HG03354 (cell line): ENCODE measurements at regions not wholly inside any gene's neighbourhood (a gene's known extent, or its start where the extent isn't known, plus 50 kb on each side); places are given as distances from the start of the nearest gene placed in this dataset.
"Not testable (repeated sequence)": the region's sequence is repeated elsewhere in the genome, so short reads cannot be mapped to it uniquely, and the experiment has no call there.

Source experiments
- ATAC-seq: cut with Tn5 transposase; IDR thresholded peaks from one replicate; pipeline ENCODE4 v1.9.1; 2021; ENCODE audit warnings: mild to moderate bottlenecking; ENCODE audit not compliant: unreplicated experiment, poor library complexity, severe bottlenecking

DNA sequence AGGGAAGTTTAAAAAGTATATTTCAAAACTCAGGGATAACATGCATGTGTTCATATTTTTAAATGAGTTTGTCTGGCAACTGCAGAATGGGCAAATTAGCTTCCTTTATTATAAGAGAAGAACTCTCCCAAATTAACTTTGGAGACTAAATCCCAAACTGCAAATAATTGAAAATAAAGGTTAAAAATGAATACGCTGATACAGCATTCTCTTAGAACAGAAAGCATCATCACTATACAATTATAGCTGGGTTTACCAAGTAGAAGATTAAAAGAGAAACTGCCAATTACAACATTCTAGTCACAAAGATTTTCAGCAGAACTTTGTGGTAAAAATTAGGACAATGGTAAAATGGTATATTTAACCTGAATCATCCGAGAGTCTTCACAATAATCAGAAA lies 73.3 kb downstream of the OLFM4 start:
- no peak for ATAC-seq

DNA sequence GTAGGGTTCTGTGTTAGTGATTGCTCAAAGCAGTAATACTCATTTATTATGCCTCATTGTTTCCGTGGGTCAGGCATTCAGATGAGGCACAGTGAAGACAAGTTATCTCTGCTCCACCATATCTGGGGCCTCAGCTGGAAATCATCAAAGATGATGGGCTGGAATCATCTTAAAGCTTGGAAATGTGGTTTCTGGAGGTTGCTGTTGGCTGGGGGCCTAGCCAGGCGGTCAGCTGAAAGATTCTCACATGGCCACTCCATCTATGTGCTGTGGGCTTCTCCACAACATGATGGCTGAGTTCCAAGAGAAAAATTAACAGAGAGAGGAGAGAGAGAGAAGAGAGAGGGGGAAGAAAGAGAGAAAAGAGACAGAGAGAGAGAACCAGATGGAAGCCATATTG lies 75.5 kb downstream of the OLFM4 start:
- no peak for ATAC-seq

DNA sequence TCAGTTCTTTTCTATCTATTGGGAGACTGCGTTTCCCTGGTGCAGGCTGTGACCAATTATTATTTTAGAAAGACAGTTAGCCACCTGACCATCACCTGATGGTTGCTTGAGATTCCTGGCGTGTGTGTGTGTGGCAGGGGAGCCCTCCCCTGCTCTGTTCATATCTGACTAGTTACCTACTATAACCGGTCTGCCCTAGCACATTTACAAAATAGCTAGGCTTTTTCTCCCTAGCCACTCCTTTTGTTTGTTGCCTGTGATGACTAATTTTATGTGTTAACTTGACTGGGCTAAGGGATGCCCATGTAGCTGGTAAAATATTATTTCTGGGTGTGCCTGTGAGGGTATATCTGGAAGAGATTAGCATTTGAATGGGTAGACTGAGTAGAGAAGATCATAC lies 76.9 kb downstream of the OLFM4 start:
- no peak for ATAC-seq

DNA sequence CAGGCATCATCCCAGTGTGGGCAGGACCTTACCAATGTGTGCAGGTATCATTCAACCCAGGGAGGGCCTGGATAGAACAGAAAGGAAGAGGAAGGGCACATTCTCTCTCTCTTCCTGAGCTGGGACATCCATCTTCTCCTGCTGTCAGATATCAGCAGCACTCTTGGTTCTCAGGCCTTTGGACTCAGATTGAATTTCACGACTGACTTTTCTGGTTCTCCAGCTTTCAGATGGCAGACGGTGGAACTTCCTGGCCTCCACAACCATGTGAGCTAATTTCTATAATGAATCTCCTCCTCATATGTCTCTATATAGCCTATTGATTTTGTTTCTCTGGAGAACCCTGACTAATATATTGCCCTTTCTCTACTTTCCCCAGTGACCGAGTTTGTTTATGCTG lies 77.3 kb downstream of the OLFM4 start:
- ATAC-seq, result no peak

DNA sequence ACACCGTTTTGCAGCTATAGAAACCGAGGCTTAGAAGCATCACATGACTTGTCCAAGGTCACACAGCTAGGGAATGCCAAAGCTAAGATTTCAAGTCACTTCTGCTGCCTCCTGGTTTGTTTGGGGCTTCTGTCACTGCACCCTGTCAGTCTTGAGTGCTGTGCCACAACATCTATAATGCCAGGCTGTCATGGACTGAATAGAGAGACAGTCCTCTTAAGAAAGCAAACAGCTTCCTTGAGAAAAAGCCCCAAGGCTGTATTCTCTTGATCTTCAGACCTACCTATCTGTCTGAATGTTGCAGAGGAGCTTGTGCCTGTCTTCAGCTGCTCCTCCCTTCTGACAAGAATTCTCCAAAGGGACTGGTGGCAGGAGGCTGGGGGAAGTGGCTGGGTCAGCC lies 81.6 kb downstream of the OLFM4 start:
- no peak for ATAC-seq

DNA sequence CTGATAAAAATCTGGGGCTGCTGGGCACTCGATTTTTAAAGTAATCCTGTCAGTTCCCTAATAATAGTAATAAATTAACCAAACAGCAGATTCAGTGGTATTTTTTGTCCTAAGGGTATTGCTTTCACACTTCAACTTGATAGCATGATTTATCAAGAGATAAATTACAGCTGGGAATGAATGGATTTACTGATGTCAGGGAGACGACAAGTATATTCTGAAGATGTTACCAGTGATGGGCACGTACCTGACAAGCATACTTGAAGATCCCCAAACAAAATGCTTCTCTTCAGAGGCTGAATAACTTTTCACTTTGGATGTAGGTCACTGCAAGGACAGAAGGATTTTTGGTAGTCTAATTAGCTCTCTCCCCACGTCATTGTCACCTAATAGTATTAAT lies 82.0 kb downstream of the OLFM4 start:
- ATAC-seq, result no peak

DNA sequence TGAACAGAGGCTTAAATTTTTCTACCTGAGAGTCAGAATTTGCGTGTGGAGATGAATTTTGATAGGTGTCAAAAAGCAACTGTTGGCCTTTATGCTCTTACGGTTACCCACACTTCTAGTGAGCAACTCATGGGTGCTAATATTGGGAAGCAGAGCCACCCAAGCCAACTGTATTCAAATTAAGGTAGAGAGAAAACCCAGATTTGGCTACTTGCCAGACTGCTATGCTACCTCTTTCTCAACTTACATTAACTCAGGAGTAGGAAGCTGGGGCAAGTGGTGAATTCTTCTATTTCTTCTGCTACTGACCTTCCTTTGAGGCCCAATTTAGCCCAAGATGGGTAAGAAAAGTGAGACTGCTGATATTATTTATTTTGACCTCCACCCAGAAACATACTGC lies 83.9 kb downstream of the OLFM4 start:
- ATAC-seq, result no peak

DNA sequence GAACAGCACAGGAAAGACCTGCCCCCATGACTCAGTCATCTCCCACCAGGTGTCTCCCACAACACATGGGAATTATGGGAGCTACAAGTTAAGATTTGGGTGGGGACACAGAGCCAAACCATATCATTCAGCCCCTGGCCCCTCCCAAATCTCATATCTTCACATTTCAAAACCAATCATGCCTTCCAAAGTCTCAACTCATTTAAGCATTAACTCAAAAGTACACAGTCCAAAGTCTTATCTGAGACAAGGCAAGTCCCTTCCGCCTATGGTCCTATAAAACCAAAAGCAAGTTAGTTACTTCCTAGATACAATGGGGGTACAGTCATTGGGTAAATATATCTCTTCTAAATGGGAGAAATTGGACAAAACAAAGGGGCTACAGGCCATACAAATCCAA lies 88.4 kb downstream of the OLFM4 start:
- ATAC-seq, result not testable (repeated sequence)

DNA sequence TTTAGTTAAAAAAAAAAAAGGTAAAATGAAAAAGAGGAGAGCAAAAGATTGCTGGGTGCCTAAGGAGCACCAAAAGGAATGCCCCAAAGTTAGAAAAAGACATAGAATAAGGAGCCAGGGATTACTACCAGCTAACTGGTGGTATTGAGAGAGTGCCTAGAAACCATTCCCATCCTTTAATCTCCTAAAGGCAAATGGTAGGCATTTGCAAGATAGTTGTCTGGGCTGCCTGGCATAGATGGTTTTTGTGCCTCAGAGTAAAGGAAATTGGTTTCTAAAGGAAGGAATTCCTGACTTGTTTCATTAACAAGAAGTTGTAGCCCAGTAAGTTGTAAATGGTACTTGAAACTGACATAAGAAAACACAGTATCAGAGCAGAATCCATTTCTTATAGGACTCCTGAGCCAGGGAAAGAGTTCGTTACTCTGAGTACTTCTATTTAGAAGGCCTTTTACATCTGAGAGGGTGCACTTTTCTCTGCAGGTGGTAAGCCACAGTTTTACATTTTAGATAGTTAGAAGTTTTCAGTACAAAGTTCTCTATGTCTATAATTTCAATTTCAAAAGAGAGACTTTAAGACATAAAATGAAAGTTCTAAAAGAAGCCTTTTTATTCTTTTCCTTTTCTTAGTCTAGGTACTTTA lies 92.6 kb downstream of the OLFM4 start:
- ATAC-seq, result no peak

DNA sequence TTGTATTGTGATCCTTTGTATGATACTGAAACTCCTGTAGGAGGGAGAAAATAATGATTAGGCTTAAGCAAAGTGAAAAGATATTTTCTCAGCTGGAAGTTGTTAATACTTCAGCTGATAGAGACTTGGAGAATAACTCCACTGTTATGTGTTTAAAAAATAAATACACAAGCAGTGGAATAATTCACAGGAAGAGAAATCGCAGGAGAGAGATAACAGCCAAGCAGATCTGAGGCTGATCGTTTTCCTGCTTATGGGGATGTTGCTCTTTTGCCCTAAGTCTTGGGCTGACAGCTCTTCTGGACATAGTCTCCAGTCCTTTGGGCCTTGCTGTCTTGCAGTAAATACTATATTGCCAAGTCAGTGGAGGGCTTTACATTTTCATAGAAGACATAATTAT lies 93.3 kb downstream of the OLFM4 start:
- no peak for ATAC-seq

DNA sequence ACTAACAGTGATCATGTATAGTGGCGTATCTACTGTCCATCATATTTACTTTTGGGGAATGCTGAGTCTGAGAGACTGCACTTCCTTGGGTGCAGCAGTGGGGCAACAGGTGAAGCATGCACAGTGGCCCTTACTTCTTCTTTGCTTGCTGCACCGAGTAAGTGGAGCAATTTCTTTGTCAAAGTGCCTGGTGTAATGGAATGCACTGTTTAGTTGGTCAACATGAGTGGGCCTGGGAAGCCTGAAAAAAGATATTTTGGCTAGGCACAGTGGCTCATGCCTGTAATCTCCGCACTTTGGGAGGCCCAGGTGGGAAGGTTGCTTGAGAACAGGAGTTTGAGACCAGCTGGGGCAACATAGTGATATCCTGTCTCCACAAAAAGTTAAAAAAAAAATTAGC lies 94.9 kb downstream of the OLFM4 start:
- no peak for ATAC-seq

DNA sequence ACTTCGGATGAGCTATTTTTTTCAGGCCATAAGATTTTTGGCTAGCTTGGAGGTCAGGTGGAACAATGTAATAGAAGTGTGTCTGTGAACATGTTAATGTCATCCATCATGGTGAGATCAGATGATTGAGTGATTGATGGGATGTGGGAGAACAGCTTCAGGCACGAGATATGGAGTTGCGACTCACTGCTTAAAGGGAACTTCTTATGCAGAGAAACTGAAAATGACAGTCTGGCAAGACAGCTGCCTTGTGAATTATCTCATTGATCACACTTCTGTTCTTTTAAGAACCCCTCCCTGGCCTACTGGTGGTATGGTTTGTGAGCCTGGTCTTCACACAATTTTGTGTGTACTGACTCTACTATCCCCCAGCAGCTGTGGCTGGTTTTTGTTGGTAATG lies 96.0 kb downstream of the OLFM4 start:
- no peak for ATAC-seq

DNA sequence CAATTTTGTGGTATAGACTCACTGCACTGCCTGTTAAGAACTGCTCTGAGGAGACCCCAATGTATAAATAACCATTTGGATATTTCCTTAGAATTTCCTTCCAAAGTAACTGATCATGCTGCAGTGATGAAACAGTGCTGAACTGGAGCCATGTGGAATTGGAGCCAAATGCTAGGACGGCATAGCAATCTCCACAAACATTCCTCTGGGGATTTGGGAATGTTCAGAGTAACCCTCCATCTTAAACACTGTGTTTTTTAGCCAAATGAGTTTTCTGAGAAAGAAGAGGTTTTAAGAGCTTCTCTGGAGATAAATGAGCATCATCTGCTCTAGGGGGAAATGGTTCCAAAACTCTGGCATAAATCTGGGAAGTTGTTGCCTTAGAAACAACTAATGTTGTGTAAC lies 98.2 kb downstream of the OLFM4 start:
- no peak for ATAC-seq

DNA sequence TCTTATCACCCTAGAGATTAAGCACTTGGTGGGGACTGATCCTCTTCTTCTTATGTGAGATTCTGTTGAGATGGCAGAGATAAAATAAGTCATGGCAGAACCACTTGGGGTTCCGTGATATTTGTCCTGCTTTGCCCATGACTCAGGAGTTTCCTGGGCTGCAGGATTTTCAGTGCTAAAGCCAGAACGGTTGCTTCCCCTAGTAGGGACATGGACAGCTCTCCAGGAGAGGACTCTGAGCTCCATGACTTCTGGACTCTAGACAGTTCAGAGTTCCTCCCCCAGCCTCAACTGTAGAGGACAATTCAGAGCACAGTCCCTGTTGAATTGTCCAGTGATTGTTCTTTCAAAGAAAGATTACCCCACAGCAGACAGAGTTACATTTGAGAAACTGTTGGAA lies 98.8 kb downstream of the OLFM4 start:
- no peak for ATAC-seq

DNA sequence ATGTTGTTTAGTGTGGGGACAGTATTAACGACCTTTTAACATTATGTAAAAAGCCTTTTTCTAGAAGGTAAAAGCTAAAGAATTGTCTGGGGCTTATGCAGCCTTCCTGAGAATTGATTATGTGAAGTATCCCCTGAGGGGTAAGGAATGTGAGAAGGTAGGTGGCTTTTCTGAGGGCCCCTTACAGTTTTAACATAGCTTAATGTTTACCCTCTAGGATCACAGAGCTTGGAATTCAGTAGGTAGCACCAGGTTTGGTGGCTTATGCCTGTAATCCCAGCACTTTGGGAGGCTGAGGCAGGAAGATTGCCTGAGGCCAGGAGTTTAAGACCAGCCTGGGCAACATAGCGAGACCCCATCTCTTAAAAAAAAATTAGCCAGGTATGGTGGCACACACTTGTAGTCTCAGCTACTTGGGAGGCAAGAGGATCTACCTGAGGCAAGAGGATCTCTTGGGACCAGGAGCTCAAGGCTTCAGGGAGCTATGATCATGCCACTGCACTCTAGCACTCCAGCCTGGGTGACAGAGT lies 101.3 kb downstream of the OLFM4 start:
- ATAC-seq, result no peak

DNA sequence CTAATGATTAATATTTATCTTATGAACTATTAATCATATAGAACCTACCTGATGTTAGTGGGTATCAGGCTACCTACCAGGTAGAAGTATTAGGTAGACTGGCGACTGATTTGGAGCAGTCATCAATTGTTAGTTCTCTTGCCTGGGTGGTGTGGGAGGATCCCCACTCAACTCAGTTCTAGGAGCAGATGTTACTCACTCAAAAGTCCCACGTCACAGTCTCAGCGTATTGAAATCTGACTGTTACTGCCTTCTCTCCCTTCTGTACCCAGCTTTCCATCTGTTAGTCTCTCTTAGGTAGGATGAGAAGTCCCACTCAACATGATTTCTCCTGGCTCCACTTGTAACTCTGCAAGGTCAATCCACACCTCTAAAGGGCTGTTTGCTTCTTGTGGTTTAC lies 102.7 kb downstream of the OLFM4 start:
- no peak for ATAC-seq

DNA sequence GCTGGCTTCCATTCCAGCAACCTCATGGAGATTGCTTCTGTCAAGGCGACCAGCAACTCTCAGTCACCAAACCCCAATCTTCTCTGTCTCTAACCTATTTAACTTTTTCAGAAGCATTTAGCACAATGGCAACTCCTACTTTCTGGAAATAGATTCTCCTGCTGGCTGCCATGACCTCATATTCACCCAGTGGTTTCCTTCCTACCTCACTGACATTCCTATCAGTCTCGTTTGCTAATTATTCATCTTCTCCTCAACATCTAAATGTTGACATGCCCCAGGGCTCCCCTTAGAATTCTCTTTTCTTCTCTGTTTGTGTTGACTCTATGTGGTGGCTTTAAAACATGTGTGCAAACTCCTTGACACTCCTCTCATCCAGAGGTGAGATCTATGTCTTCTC lies 106.7 kb downstream of the OLFM4 start:
- no peak for ATAC-seq

DNA sequence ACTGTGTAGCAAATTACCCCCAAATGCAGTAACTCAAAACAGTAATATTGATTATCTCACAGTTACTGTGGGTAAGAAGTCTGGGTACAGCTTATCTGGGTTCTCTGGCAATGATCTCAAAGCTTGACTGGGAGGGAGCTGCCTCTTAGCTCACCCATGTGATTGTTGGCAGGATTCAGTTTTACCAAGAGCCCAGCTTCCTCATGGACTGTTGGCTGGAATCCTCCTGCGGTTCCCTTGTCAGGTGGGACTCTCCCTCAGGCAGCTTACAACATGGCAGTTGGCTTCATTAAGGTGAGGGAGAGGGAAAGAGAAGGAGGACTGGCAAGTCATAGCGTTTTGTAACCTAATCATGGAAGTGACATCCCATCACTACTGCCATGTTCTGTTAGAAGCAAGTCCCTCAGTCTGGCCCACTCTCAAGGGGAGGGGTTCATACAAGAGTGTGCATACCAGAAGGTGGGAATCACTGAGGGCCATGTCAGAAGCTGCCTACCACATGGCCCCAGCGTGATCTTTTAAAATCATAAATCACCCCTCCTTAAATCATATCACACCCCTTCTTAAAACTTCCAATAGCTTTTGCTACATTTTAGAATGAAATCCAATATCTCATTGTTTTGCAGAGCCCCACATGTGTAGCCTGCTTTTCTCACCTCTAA lies 108.1 kb downstream of the OLFM4 start:
- ATAC-seq, result no peak

DNA sequence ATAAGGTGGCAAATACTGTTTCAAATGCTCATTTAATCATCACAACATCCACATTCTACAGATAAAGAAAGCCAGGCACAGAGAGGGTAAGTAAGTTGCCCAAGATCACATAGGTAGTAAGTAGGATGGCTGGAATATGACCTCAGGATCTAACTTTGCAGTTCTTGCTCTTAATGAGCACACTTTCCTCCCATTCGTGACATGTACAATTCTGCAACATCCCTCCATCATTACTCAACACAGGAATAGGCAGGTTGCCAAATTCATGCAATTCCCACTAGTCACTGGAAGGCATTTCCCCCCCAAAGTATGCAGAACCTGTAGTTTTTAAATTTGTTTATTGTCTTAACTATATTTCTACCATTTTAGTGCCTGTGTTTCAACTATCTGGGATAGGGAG lies 109.2 kb downstream of the OLFM4 start:
- no peak for ATAC-seq

DNA sequence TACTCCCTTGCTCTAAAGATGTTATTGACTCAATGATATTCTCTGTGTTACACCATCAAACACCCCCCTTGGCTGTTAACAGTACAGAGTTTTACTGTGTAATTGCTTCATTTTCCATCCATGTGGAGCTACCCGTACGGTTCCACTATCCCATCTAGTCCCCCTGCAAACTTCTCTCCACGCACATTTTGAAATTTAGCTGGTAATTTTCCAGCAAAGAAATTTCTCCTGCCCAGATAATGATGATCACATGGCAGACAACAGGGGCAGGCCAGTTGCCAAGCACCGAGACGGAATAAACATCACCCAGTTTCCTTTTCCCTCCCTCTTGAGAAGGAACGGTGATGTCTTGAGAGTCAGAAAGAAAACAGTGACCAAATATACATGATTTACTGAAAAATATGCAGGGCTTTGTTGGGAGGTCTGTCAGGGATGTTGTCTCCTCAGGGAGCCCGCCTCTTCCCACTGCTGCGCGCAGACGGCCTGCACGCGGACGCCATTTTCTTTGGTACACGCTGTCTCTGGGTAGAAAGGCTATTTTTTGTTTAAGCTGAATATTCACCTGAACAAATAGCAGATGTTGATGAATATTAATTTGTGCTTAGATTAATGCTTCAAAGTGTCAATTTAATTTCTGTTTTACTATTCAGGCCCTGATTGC lies 109.9 kb downstream of the OLFM4 start:
- ATAC-seq, result no peak

DNA sequence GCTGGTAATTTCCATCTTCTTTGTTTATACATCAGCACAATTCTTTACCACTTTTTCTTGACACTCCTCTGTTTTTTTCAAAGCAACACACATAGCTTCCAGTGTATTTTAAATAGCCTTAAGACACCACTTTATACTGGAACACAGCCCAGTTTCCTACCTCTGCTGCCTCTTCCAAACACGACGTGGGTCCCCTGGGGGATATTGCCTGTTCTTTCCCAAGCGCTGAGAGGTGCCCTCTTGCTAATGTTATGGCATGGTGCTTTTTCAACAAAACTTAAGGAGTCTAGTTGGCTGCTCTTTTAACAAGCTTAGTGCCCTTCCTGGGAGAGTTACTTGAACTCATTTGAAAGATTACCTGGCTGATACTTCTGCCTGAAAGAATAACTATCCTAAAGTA lies 112.7 kb downstream of the OLFM4 start:
- no peak for ATAC-seq
